NCI-H345 treated with DMSO at 0.1 percent for 48 hours (cell line): ENCODE measurements at regions not wholly inside any gene's neighbourhood (a gene's known extent, or its start where the extent isn't known, plus 50 kb on each side); places are given as distances from the start of the nearest gene placed in this dataset.

Experiments
- DNase-seq: peaks from one replicate; lab custom pipeline; 2025; ENCODE audit not compliant: unreplicated experiment; lab: John Stamatoyannopoulos, UW

DNA sequence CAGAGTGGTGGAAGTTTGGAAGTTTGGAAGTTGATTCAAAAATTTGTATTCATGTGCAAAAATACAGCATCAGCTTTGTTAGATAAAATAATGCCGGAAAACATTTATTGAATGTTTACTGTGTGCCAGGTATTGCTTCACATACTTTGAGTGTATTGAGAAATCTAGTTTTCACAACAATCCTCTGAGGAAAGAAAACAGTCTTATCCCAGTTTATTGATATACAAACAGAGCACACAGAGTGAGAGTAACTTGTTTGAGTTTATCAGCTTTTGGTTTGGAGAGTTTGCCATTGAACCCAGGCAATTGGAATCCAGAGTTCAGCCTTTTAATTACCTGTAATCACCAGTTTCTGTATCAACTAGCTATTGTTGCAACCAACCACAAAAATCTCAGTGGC, 127.2 kb upstream of the RPS6KA3 start:
- DNase-seq = no peak

DNA sequence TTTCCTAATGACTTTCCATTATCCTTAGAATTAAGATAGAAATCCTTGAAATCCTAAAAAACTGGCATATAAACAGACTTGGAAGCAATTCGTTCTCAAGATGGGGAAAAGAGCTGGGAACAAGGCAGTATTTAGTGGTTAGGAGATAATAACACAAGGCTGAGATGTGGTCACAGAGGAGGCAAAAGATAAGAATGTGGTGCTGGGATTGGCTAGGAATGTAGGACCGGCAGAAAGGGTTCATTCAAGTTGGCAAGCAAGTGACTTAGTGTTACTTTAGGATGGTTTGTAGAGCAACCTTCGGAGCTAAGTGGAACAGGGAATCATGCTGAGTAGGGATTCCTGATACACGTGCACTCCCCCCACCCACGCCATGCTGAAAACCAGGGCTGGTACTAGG, 121.9 kb upstream of the RPS6KA3 start:
- no peak for DNase-seq

DNA sequence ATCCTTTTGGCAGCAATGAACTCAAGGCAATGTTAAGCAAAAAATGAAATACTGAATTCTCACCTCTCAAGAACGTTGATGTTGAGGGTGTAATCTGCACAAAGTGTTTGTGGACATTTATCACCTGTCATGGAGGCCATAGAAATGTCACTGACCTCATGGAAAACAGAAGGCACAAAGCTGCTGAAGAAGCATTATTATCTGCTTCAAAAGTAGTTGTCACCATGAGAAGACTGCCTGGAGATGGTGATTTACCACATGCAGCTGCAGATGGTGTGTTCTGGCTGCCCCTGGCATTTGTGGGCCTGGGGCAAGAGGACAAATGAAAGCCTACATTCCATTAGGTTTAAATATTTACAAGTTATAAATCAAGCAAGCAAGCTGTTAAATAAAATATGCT, 116.8 kb upstream of the RPS6KA3 start:
- no peak for DNase-seq

DNA sequence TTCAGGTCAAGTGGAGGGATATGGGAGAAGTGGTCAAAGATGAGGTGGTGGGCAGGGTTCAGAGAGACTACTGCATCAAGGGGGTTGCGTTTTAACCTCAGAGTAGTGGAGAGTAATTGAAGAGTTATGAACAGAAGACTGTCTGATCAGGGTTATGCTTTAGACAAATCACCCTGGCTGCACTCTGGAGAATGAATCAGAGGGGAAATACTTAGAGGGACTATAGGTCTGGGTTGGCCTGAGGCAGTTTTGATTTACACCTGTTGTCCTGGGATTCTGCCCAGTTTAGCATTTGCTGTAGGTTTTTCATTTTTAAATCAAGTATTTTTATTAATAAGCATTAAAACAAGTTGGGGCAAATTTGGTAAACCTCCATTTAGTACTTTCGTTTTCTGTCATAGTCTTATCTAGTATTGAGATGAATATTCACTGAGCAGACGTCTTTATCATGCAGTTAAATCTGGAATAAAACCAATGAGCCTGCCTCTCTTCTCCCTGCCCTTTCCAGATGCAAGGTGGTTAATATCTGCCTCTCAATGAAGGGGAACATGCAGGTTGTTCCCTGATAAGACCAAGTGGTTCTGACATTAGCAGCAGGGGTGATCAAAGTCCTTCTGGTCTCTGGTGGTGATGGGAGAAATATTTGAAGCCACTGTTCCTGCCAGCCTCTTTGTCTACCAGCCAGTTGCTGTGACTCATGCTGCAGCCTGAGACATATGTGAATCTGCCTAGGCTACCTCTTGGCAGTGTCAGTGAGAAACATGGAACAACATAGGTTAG, 116.0 kb upstream of the RPS6KA3 start:
- no peak for DNase-seq

DNA sequence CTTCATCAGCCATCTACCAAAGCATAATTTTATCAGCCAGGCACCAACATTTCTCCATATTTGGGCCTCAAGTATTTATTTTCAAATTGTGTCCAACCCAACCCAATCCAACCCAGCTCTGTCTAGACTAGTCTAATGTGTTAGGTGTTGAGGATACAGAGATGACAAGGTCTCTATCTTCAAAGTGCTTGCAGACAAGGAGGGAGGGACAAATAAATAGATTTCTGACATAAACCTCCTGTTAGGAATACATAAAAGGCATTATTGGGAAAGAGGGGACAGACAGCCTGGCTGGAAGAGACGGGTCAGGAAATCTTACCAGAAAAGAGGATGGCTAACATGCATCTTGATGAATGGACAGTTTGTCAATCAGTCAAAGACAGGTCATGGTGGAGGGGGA, 115.4 kb upstream of the RPS6KA3 start:
- no peak for DNase-seq

DNA sequence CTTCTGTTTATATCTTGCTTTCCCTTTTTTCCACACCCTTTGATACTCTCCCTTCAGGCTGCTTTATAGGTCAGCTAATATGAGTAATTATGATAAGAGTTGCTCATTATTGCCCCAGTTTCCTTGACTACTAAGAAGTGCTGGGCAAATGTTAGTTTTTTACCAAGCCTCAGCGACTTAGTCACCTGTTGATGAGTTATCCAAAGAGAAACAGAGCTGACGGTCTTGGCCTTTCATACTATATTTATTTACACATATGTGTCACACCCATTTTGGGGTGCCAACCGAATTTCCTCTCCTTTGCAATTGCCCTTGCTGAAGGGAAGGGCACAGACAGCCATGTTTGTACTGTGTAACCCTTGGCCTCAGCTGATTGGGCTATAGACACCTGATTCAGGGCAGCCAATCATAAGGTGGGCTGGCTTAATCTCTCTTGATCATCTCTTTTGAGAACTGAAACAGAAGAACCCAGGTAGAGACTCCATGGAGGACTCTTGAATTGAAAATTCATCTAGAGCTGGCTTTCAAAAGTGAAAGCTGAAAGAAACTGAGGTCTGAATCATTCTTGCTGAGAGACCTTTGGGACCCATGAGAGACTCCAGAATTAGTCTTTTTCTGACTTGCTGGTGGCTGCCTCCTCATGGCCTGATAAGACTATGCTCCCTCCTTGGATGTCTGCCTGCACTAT, 111.7 kb upstream of the RPS6KA3 start:
- DNase-seq = no peak

DNA sequence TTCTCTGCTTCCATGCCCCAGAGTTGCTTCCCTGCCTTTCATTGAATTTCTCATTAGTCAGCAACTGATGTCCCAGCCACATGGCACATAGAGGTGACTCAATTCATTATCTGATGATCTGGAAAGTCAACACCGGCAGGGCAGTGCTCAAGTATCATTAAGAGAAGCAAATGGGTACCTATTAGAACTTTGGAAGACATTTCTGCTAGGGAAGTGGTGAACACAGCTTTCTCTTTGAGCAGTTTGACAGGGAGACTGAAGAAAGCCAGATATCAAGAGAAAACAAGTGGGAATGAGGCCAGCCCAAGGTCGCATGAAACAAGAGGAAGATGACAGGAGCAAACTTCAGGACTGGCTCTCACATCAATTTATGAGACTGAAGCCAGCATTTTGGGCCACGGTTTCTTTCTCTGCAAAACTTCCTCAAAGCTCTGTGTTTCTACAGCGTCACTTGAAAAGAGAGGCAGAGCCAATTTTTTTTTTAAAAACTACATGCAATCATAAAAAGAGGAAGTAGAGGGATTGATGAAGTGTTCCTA, 108.3 kb upstream of the RPS6KA3 start:
- DNase-seq = no peak

DNA sequence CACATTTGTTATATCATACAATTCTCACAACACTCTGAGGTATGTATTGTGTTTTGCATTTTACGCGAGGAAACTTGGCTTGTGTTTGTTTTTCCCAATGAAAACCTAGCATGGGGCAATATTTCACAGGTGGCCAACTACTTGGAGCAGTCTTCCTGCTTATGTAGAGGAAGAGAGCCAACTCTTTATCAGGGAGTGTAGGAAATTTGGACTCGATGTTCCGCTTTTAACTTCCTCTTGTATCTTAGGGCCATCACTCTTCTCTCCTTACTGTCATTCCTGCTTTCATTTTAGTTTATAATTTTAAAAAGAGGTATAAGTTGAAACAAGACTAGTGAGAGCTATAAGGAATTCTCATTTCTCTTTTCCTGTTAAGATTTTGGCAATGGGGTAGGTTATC, 107.7 kb upstream of the RPS6KA3 start:
- no peak for DNase-seq

DNA sequence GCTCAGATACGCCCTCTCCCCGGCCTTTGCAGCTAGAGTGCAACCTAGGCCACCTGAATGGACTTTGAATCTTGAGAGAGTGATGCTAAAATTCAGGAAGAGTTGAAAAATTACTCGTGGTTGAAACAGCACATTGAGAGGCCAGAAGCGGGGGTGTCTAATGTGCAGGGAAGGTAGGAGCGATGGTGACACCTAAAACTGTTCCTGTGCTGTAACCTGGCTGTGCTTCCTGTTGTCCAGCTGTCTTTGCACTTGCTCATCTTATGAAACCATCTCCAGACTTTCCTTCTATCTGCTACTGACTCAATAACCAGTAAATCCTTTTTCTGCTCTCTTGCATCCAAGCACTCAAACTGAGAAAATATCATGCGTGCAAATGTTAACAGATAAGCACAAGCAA, 106.4 kb upstream of the RPS6KA3 start:
- DNase-seq = no peak

DNA sequence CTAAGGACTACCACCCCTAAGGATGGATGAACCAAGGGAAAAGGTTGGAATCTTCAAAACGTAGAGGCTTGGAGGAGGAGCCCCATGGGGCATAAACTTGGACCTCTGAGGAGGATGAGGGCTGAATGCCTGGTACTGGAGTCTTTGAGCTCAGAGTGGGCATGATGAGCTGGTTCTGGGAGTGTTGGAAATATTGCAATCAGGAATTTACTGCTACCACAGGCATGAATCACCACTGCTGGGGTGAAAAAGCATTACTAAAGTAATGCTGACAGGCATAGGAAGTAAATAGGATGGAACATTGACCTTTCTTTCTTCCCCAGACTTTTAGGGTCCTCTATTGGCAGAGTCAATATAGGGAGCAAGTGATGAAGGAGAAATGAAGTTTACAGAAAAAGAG, 105.8 kb upstream of the RPS6KA3 start:
- no peak for DNase-seq

DNA sequence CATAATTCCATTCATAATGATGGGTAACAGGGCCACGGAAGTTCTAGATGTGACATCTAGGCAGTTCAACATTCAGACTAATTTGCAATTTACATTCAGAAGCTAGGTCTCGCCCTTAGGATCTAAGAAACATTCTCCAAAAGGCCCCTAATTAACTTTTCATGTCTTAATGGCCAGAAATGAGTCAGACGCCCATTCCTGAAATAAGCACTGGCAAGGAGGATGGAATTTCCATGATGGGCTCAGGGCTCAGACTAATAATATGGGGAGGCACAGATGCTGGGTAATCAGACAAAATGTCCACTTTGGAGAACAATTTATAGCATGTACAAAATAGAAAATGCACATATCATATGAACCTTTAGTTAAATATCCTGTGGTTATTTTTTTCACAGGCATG, 102.8 kb upstream of the RPS6KA3 start:
- no peak for DNase-seq

DNA sequence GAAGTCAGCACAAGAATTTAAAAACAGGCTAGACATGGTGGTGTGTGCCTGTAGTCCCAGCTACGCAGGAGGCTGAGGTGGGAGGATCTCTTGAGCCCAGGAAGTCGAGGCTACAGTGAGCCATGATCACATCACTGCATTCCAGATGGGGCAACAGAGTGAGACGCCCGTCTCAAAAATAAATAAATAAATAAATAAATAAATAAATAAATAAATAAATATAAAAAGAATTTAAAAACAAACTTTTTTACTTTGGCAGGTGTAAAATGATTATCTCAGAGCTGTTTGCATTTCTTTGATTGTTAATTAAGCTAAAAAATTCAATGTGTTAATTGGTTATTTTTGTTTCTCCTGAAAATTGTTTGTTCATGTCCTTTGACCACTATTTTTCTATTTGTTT, 97.5 kb upstream of the RPS6KA3 start:
- no peak for DNase-seq

DNA sequence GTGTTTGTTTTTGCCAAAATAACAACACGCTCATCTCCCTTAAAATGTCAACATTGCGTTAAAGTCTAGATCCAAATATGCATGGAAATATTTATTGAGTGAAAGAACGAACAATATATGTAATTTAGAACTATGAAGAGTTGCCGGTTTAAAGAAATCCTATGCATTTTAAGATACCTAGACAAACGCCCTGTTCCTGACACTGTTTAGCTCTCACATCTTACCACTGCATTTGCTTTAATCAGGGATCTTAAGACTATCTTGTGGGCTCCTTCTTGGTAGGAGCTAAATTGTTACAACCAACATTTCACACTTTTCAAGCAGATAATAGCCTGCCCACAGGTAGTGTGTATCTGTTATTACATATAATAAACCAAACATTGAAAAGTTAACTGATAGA, 96.6 kb upstream of the RPS6KA3 start:
- DNase-seq = no peak

DNA sequence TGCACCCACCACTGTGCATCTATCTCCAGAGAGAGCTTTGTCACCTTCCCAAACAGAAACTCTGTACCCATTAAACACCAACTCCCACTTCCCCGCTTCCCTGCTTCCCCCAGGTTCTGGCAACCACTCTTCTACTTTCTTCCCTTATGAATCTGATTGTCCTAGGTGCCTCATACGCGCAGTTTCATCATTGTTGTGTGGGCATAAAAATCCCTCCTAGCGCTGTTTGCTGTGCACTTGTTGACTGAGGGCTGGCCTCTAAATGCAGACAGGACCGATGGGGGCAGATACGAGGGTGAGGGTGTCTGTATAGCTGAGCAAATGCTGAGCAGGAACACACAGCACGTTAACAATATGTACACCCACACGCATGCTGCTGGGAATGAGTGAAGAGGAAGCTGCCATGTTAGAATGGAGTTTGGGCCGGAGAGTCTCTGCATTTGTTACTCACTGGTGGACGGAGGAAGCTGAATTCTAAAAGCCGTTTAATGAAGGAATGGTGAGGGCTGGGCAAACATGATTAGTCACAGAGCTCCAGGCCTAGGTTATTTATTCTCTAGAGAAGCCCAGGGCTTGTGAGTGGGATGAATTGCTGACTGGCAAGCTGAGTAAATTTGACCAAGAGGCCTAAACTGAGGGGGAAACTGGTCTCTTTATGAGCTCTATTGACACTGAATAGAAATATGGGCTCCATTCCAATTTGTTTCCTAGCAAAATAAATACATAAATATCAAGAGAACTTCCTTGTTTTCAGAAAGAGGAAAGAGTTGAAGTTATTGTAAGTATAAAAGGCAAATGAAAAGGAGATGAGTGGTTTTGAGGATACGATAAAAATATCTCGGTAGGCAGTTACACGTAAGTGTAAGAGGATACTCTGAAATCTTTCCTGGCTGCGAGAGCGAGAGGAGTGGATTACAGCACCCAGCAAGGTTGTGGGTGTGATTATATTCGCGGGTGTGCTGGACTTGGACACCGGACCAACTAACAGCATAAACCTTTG, 95.9 kb upstream of the RPS6KA3 start:
- DNase-seq = peak; percentile 86

DNA sequence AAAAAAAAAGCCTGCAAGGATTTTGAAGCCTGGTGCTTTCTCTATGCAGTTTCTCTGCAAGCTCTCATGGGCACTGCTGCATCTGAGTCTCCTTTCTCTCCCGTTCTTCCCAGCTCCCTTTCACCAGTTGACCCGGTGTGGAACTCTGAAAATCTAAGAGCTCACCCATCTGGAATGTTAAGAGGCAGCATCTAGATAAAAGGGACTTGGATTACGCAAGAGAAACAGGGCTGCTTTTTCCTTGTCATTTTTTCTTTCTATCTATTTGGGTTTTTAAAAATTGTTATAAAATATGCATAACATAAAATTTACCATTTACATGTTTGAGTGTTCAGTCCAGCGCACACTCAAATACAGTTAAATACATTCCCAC, 95.2 kb upstream of the RPS6KA3 start:
- DNase-seq = no peak

DNA sequence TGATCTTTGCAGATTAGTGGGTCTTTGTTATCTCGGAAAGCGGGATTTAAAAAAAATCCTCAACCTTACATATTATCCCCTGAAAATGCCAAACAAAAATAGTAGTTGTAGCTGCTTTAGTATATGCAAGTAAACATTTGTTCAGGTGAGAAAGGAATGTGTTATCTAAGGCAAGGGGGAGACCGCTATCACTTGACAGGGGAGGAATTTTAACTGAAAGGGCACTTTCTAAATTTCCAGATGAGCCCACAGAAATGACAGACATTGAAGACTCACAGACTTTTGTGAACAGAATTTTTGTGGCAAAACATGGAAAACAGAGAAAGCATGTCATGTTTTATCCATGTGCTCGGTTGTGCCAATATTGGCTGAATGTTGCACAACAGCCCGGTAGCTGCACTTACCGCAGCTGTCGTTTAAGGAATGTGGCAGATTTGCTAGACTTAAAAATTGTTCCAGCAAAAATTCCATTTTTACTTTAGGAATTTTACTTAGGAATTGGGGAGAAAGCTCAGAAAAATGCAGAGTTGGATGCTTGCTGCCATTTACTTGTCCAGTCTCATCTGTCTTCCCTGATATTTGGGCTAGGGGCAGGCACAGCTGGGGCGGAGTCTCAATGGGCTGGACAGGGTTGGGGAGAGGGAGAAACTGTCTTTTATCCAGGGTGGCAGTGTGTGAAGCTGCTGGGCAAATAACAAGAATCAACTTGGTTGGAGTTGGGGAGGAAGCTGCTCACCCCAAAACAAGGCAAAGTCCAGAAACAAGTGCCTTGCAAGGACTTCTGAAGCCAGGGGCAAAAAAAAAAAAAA, 94.6 kb upstream of the RPS6KA3 start:
- DNase-seq = no peak

DNA sequence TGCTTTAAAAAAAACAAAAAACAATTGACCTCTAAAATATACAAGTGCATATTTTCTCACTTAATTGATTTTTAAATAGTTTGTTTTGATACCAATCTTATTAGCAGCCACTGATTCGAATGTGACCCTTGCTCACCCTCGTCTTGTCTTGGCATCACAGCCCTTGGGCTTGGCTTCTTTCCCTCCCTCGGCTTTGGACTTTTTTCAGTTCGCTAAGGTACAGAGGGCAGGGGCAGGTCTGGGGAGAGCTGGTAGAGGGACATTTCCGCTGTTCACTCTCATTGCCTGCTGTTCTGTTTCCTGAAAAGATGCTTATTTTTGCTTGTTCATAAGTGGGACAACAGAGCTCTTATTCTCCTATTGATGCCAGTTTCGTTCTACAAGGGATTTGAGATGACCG, 88.5 kb upstream of the RPS6KA3 start:
- DNase-seq = no peak

DNA sequence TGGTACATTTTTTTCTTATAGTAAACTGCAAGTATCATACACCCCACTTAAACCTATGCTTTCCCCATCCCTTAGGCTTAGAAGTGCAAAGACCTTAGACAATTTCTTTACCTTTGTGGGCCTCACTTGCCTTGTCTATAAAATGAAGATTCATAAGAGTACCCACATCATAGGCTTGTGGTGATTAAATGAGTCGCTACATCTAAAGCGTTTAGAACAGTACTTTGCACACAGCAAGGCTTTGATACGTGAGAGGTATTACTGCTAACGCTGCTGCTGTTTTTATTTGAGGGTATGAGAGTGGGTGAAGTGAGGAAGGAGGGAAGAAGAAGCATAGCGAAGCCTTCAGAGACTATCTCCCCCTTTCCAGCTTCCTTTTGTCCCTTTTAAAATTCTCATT, 87.8 kb upstream of the RPS6KA3 start:
- DNase-seq = no peak

DNA sequence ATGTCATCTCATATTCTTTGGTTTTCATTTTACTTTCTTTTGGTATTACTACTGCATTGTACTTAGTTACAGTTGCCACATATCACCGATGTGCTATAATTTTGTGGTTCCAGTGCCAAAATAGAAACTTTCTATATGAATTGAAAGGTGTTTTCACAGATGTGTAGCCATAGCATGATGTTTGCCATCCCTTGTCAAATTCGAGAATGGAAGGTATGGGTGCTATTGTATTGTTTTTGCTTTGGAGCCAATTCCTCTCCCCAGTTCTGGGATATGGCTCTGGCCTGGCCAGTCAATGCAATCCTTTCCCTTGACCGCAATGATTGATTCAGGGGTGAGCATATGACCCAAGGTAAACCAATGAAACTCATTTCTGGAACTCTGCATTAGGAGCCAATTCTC, 86.2 kb upstream of the RPS6KA3 start:
- no peak for DNase-seq

DNA sequence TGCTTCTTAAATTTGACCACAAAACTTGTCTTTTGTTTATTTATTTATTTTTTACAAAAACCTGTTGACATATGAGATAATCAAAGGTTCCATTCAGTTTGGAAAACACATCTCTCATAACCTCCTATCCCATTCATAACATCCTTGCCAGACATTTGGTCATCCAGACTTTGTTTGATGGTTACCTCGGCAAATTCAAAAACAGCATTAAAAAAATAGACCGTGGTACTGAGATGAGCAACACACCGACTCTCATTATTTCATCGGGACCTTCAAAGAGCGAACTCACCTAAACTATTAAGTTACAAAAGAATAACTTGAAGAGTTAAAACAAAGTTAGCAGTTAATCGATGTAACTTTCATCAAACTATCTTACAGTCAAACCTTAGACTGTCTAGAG, 85.8 kb upstream of the RPS6KA3 start:
- no peak for DNase-seq

DNA sequence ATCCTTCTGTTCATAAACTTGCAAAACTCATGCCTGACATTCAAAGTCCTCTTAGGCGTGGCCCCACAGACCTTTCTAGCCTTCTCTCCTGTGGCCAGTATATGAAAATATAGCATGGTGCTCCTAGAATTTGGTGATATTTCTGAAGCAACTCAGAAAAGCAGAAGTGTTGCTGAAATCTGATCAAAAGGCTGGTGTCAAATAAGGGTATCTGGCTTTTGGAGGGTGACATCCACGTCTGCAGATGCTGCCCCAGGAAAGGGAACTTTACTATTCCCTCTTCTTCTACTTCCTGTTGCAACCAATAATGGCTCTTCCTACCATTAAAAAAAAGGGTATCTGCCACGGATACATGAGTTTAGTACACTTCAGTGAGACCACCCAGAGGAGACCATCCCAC, 83.9 kb upstream of the RPS6KA3 start:
- no peak for DNase-seq
